HS-27A (cell line): ENCODE measurements at regions not wholly inside any gene's neighbourhood (a gene's known extent, or its start where the extent isn't known, plus 50 kb on each side); places are given as distances from the start of the nearest gene placed in this dataset.

Experiments
- DNase-seq: peaks from one replicate; pipeline ENCODE4 v3.0.0-alpha.2; 2012; ENCODE audit warnings: low read depth, missing footprints

DNA sequence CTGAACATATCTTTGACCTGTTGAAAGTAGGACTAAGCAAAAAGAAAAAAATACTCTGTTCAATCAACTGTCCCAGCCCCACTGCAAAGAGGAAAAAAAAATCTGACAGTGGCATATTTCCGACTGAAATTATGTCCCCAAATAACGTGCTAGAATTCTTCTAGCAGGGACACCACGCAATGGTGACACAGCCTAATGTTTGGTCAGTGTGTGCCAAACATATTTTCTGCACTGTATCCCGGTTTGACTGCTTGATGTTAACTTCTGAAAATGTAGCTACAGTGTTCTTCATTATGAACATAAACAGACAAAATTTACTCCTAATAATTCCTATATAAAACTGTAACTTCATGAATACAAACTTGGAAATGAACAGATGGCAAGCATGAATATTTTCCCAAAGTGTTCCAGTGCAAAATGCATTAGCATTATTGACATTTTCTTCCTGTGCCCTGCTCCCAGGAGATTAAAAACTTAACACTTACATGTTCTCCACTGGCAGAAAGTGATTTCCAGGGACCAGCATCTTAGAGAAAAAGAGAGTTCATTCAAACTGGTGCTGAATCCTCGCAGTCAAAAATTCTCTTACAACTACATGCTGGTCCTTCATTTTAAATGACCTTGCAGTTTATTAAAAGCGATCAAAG is 72.4 kb upstream of the SYT1 start:
- no peak for DNase-seq

- DNase-seq: no peak
Measured at GRCh38 chr12:78793491-78793890, 71.1 kb upstream of the SYT1 start.

- no peak for DNase-seq
Measured at GRCh38 chr12:78793982-78794381, 70.6 kb upstream of the SYT1 start.

- no peak for DNase-seq
Measured at GRCh38 chr12:78795934-78796445, 68.6 kb upstream of the SYT1 start.

- no peak for DNase-seq
Measured at GRCh38 chr12:78797196-78797931, 67.2 kb upstream of the SYT1 start.

- no peak for DNase-seq
Measured at GRCh38 chr12:78799649-78800048, 64.9 kb upstream of the SYT1 start.

- DNase-seq: peak; percentile 29
Measured at GRCh38 chr12:78802593-78802992, 62.0 kb upstream of the SYT1 start.

DNA sequence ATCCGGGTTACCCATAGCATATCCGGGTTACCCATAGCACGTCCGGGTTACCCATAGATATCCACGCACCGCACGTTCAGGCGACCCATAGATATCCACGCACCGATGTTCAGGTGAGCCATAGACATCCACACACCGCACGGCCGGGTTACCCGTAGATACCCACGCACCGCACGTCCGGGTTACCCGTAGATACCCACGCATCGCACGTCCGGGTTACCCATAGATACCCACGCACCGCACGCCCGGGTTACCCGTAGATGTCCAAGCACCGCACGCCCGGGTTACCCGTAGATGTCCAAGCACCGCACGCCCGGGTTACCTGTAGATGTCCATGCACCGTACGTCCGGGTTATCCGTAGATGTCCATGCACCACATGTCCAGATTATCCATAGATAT is 60.3 kb upstream of the SYT1 start:
- DNase-seq: no peak
